Right lung (tissue), 2 donors: ENCODE measurements at regions not wholly inside any gene's neighbourhood (a gene's known extent, or its start where the extent isn't known, plus 50 kb on each side); places are given as distances from the start of the nearest gene placed in this dataset.

Source experiments
- DNase-seq, 2 donors: peaks; one replicate each; pipeline ENCODE4 v3.0.0-alpha.2; 2013

- no peak for DNase-seq
These were observed 64.2 kb upstream of the NEDD9 start for GRCh38 chr6:11296449-11297375.

GRCh38 chr6:11295969-11296368, 63.5 kb upstream of the NEDD9 start:
- DNase-seq, result no peak

GRCh38 chr6:11294228-11294627, 61.8 kb upstream of the NEDD9 start:
- DNase-seq, result no peak

- DNase-seq, result no peak
These were observed 60.2 kb upstream of the NEDD9 start for GRCh38 chr6:11292594-11293236.

- DNase-seq, result no peak
These were observed 59.6 kb upstream of the NEDD9 start for GRCh38 chr6:11292091-11292490.

- DNase-seq, result no peak
These were observed 59.1 kb upstream of the NEDD9 start for GRCh38 chr6:11291582-11291981.

- DNase-seq, result no peak
These were observed 57.6 kb upstream of the NEDD9 start for GRCh38 chr6:11290027-11290426.

GRCh38 chr6:11288065-11288464, 55.6 kb upstream of the NEDD9 start:
- DNase-seq, result no peak

- no peak for DNase-seq
These were observed 52.5 kb upstream of the NEDD9 start for GRCh38 chr6:11284996-11285395.

- no peak for DNase-seq
These were observed 51.2 kb upstream of the NEDD9 start for GRCh38 chr6:11283629-11284028.

GRCh38 chr6:11282875-11283274, 50.4 kb upstream of the NEDD9 start:
- DNase-seq, result no peak
